Smooth muscle cell (in vitro differentiated cells): ENCODE measurements at regions not wholly inside any gene's neighbourhood (a gene's known extent, or its start where the extent isn't known, plus 50 kb on each side); places are given as distances from the start of the nearest gene placed in this dataset.

Experiments used
- DNase-seq: peaks from one replicate; lab custom pipeline; 2025; ENCODE audit not compliant: unreplicated experiment; lab: John Stamatoyannopoulos, UW
- H2AFZ ChIP-seq: fragments of 200-600 bp; sonication (generic); 2 replicates; pipeline ENCODE4 v1.6.0; 2016; ENCODE audit warnings: antibody characterized with exemption, low read depth, mild to moderate bottlenecking
- H3F3A ChIP-seq: fragments of 200-600 bp; sonication (generic); 2 replicates; pipeline ENCODE4 v1.6.0; 2017; ENCODE audit warnings: antibody characterized with exemption, low read depth
- H3K27ac ChIP-seq: fragments of 200-600 bp; sonication (generic); 2 replicates; pipeline ENCODE4 v1.5.1; 2016; ENCODE audit warnings: low read depth, mild to moderate bottlenecking
- H3K27me3 ChIP-seq: fragments of 200-600 bp; sonication (generic); 2 replicates; pipeline ENCODE4 v1.6.1; 2016; ENCODE audit warnings: low read depth, mild to moderate bottlenecking
- H3K36me3 ChIP-seq: fragments of 200-600 bp; sonication (generic); 2 replicates; pipeline ENCODE4 v1.5.1; 2016; ENCODE audit warnings: low read depth
- H3K4me1 ChIP-seq: fragments of 200-600 bp; sonication (generic); 2 replicates; pipeline ENCODE4 v1.5.1; 2016; ENCODE audit warnings: low read depth
- H3K4me2 ChIP-seq: fragments of 200-600 bp; sonication (generic); 2 replicates; pipeline ENCODE4 v1.6.0; 2016; ENCODE audit warnings: mild to moderate bottlenecking
- H3K4me3 ChIP-seq: fragments of 200-600 bp; sonication (generic); 2 replicates; pipeline ENCODE4 v1.5.1; 2016; ENCODE audit warnings: mild to moderate bottlenecking
- H3K79me2 ChIP-seq: fragments of 200-600 bp; sonication (generic); 2 replicates; pipeline ENCODE4 v1.6.0; 2016; ENCODE audit warnings: low read depth, mild to moderate bottlenecking
- H3K9ac ChIP-seq: fragments of 200-600 bp; sonication (generic); 2 replicates; pipeline ENCODE4 v1.6.0; 2016; ENCODE audit warnings: low read depth
- H3K9me3 ChIP-seq: fragments of 200-600 bp; sonication (generic); replicated peaks from 2 replicates; pipeline ENCODE4 v1.5.1; 2016; ENCODE audit warnings: low read depth
- H4K20me1 ChIP-seq: fragments of 200-600 bp; sonication (generic); 2 replicates; pipeline ENCODE4 v1.6.0; 2016; ENCODE audit warnings: low read depth
- WGBS: methylation state at CpG from one replicate; pipeline ENCODE4 v1.1.7; 2016; ENCODE audit warnings: low lambda C conversion rate; 5-methylcytosine and 5-hydroxymethylcytosine counted together
- TF ChIP-seq, protein P1 (sequence below): fragments of 200-600 bp; sonication (generic); IDR thresholded peaks from 2 replicates; pipeline ENCODE4 v1.5.1; 2017; ENCODE audit warnings: borderline replicate concordance, mild to moderate bottlenecking, antibody characterized with exemption; ENCODE audit not compliant: insufficient read depth, poor library complexity, severe bottlenecking

DNA sequence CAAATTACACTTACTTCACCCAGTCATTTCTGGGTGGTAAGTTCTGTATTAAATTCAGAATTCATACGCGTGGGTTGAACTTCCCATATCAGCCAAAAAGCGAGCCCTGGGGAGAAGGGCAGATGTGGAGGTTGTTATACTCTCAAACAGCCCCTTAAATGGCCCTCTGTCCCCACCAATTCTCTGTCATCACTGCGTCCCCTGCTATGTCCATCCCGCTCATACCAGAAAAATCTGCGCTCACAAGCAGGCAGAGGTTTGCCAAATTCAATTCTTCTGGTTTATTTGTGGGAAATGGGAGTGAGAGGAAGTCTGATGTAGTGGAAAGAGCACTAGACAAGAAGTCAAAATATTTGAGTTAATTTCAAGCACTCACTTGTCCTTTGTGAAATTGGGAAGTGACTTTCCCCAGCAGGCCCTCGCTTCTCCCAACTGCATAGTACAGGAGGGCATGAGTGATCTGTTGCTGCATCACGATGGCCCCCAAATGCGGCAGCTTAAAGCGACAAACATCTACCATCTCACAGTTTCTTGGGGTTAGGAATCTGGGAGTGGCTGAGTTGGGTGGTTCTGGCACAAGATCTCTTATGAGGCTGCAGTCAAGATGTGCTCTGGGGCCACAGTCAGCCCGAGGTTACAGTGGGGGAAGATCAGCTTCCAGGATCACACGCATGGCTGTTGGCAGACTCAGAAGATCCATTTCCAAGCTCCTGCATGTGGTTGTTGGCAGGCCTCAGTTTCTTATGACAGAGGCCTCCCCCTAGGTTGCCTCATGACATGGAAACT is 67.7 kb downstream of the CPN2 start:
- Histone ChIP-seq H3K4me2 (no peak overlapping the region), H3K9ac (no peak overlapping the region), H3K27me3 (no peaks in the 10 kb centered on the region)

DNA sequence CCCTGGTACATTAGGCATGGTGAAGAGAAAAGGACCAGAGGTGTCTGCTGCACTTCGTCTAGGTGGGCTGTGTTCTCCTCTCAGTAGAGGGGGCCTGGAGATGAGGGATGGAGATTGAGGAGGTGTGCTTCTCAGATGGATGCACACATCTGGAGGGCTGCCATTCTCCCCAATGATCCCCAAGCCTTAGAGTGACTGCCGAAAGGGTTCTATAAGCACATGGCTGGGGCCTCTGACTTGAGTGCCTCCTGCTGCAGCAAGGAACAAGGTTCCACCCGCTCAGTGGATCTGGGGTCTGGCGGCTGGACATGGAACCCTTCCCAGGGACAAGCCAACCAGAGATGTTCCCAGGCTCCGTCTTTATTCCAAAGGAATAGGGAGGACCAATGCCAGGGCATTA is 66.8 kb downstream of the CPN2 start:
- 96% methylated on average over 5 of the region's 5 CpGs for WGBS
- no peak for DNase-seq
- TF ChIP-seq, protein P1, sequence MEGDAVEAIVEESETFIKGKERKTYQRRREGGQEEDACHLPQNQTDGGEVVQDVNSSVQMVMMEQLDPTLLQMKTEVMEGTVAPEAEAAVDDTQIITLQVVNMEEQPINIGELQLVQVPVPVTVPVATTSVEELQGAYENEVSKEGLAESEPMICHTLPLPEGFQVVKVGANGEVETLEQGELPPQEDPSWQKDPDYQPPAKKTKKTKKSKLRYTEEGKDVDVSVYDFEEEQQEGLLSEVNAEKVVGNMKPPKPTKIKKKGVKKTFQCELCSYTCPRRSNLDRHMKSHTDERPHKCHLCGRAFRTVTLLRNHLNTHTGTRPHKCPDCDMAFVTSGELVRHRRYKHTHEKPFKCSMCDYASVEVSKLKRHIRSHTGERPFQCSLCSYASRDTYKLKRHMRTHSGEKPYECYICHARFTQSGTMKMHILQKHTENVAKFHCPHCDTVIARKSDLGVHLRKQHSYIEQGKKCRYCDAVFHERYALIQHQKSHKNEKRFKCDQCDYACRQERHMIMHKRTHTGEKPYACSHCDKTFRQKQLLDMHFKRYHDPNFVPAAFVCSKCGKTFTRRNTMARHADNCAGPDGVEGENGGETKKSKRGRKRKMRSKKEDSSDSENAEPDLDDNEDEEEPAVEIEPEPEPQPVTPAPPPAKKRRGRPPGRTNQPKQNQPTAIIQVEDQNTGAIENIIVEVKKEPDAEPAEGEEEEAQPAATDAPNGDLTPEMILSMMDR, result no peak

More for the DNA sequence above, 67.7 kb downstream of the CPN2 start:
- TF ChIP-seq, protein P1, result no peak
- Histone ChIP-seq H4K20me1 (no peaks in the 10 kb centered on the region), H3K79me2 (no peaks in the 10 kb centered on the region), H3K27ac (no peak overlapping the region), H3K4me1 (peaks cover 33% of the 10 kb centered on the region), H3K4me3 (no peak overlapping the region), H3F3A (no peaks in the 10 kb centered on the region), H2AFZ (no peak overlapping the region), H3K9me3 (no peaks in the 10 kb centered on the region), H3K36me3 (no peaks in the 10 kb centered on the region)
- no peak for DNase-seq
- WGBS, result 96% methylated on average over 12 of the region's 12 CpGs

DNA sequence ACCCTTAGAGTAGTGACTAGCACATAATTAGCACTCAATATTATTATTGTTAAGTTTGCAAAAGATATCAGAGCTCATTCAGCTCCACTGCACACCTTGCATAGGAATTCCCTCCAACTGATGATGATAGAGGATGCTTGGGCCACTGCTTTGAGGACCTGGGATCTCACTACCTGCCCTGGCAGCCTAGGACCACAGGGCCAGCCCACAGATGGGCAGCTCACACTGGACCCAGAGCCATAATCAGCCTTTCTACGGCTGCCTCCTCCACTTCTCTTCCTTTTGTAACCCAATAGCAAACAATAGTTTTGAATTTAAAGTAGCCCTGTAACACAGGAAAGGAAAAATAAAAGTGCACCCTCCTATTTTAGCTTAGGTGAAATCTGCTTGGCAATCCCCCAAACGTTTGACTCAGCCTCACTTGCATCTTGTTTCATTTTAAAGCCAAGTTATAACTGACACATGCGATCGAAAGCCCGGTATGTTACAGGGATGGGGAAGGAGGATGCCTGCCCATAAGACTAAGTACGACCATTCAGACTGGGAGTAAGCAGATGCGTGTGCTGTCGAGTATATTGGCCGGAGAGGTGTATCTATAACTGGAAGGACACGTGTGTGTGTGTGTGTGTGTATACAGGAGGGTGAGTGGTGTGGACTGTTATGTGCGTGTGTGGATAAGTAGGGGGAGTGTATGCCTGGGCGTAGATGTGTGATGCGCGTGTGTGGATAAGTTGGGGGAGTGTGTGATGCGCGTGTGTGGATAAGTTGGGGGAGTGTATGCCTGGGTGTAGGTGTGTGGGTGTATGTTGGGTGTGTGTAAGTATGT is 65.9 kb downstream of the CPN2 start:
- Histone ChIP-seq H3K4me1 (peaks cover 30% of the 10 kb centered on the region), H3F3A (no peaks in the 10 kb centered on the region), H3K36me3 (no peaks in the 10 kb centered on the region), H2AFZ (no peak overlapping the region), H3K9me3 (no peaks in the 10 kb centered on the region), H3K27me3 (no peaks in the 10 kb centered on the region), H3K4me2 (no peak overlapping the region), H3K4me3 (no peak overlapping the region), H3K9ac (no peak overlapping the region), H3K79me2 (no peaks in the 10 kb centered on the region), H3K27ac (no peak overlapping the region), H4K20me1 (no peaks in the 10 kb centered on the region)
- TF ChIP-seq, protein P1, result no peak
- WGBS, result 91% methylated on average over 16 of the region's 16 CpGs
- DNase-seq, result no peak

More for the DNA sequence above, 66.8 kb downstream of the CPN2 start:
- Histone ChIP-seq H3K27me3 (no peaks in the 10 kb centered on the region), H3K27ac (no peak overlapping the region), H3K4me3 (no peak overlapping the region), H3K4me2 (no peak overlapping the region), H4K20me1 (no peaks in the 10 kb centered on the region), H3K4me1 (peaks cover 30% of the 10 kb centered on the region), H3K9ac (no peak overlapping the region), H3K79me2 (no peaks in the 10 kb centered on the region), H3K36me3 (no peaks in the 10 kb centered on the region), H3F3A (no peaks in the 10 kb centered on the region), H3K9me3 (no peaks in the 10 kb centered on the region), H2AFZ (no peak overlapping the region)
